Erythroblast (primary cell): ENCODE measurements at regions not wholly inside any gene's neighbourhood (a gene's known extent, or its start where the extent isn't known, plus 50 kb on each side); places are given as distances from the start of the nearest gene placed in this dataset.

Experiments
- GATA1 ChIP-seq: IDR thresholded peaks from 2 replicates; pipeline ENCODE4 v1.6.1; 2011; ENCODE audit warnings: low read depth, mild to moderate bottlenecking, control low read depth, low read length, moderate library complexity
- POLR2A ChIP-seq: IDR thresholded peaks from 2 replicates; pipeline ENCODE4 v1.6.1; 2011; ENCODE audit warnings: mild to moderate bottlenecking, low read length

DNA sequence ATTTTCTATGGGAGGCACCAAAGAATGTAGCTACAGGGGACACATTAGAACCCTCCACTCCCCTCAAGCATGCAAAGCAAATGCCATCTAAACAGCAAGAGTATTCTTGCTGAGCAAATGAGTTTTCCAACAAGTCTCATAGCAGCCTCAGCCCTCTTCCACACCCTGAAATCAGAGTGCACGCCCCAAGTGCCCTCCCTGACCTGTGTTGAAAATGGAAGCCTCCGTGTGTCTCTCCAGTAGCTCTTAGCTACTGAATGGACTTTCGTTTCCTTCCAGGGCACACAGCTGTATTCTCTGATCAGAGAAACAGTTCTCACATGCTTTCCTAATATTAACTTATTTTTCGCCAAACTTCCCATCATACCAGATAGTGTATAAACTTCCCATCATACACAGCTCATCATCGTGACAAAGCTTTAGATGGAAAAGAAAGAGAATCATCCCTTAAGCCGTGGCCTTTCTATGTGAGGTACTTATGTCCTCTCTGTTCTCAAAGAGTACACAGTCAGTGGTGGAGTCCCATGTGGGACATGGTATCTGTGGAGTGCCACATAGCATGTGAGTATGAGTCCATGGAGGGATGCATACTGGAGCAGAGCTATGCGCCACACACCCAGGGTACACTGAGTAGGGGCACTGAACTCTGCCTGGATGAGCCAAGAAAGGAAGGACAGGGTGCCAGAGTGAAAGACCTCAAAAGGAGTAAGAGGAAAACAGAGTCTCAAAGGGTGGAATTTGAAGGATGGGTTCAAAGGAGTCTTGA lies 434.5 kb downstream of the MCTP2 start:
- TF ChIP-seq POLR2A (no peak), GATA1 (no peak)
